Natural killer cell (primary cell): ENCODE measurements at regions not wholly inside any gene's neighbourhood (a gene's known extent, or its start where the extent isn't known, plus 50 kb on each side); places are given as distances from the start of the nearest gene placed in this dataset.

Experiments used
- ATAC-seq, 3 donors: fragments of 150-1000 bp in 2 of 3; fragments of 200-7000 bp in 1 of 3; cut with Tn5 transposase; 1 replicate in 1 of 3; 2 replicates in 2 of 3; pipeline ENCODE4 v1.10.0; 2021; ENCODE audit warnings: mild to moderate bottlenecking in 2 of 3, moderate library complexity in 2 of 3
- DNase-seq, 2 donors: peaks; one replicate each; pipeline versions ENCODE4 v3.0.0 to v3.0.0-alpha.2; 2013 to 2021; ENCODE audit warnings: mixed read lengths in 1 of 2
- H3K27ac ChIP-seq: one replicate; pipeline ENCODE4 v1.5.1; 2013; ENCODE audit warnings: mild to moderate bottlenecking, low read length
- H3K27me3 ChIP-seq: one replicate; pipeline ENCODE4 v1.6.1; 2013; ENCODE audit warnings: low read length; ENCODE audit not compliant: control insufficient read depth, insufficient read depth
- H3K36me3 ChIP-seq: one replicate; pipeline ENCODE4 v1.6.1; 2013; ENCODE audit warnings: low read length; ENCODE audit not compliant: control insufficient read depth, insufficient read depth
- H3K4me1 ChIP-seq: one replicate; pipeline ENCODE4 v1.6.1; 2013; ENCODE audit warnings: low read length; ENCODE audit not compliant: control insufficient read depth, insufficient read depth
- H3K4me3 ChIP-seq: one replicate; pipeline ENCODE4 v1.5.1; 2013; ENCODE audit warnings: low read length
- H3K9me3 ChIP-seq: one replicate; pipeline ENCODE4 v1.6.1; 2013; ENCODE audit warnings: low read length; ENCODE audit not compliant: control insufficient read depth, insufficient read depth
- H3K27ac Mint-ChIP-seq, 2 donors: one replicate each; pipeline ENCODE4 v1.8.0; 2022; ENCODE audit warnings: mild to moderate bottlenecking in 2 of 2, mixed read lengths in 2 of 2, moderate library complexity in 1 of 2
- H3K27me3 Mint-ChIP-seq, 2 donors: one replicate each; pipeline ENCODE4 v1.8.0; 2022; ENCODE audit warnings: low read depth in 2 of 2, mixed read lengths in 2 of 2
- H3K36me3 Mint-ChIP-seq: one replicate; pipeline ENCODE4 v1.8.0; 2022; ENCODE audit warnings: mixed read lengths
- H3K4me1 Mint-ChIP-seq, 2 donors: one replicate each; pipeline ENCODE4 v1.8.0; 2022; ENCODE audit warnings: mixed read lengths in 2 of 2
- H3K4me3 Mint-ChIP-seq: one replicate; pipeline ENCODE4 v1.8.0; 2022; ENCODE audit warnings: mild to moderate bottlenecking, moderate library complexity, mixed read lengths
- H3K9me3 Mint-ChIP-seq, 2 donors: one replicate each; pipeline ENCODE4 v1.8.0; 2022; ENCODE audit warnings: mixed read lengths in 2 of 2
- CTCF ChIP-seq: fragments of 200-600 bp; IDR thresholded peaks from one replicate; pipeline ENCODE4 v1.8.0; 2022; ENCODE audit warnings: antibody characterized with exemption
- WGBS: methylation state at CpG from one replicate; pipeline ENCODE4 v1.1.7; 2013; ENCODE audit warnings: missing lambda C conversion rate; ENCODE audit not compliant: insufficient coverage; 5-methylcytosine and 5-hydroxymethylcytosine counted together
- intact Hi-C: fragments of 100-400 bp; cut with micrococcal nuclease; formaldehyde crosslinking; loops from one replicate; pipeline ENCODE4 v1.14.2; 2022

GRCh38 chr3:68025189-68025588 lies 370.8 kb upstream of the SUCLG2 start:
- no peak for TF ChIP-seq CTCF
- intact Hi-C loops = no loop called here
- Histone ChIP-seq H3K4me3 (no peak overlapping the region), H3K27me3 (no peaks in the 10 kb centered on the region), H3K9me3 (no peaks in the 10 kb centered on the region), H3K27ac (no peak overlapping the region), H3K36me3 (no peaks in the 10 kb centered on the region), H3K4me1 (peaks cover 2% of the 10 kb centered on the region)
- Mint-ChIP-seq H3K9me3 (peaks cover 0 to 6% of the 10 kb centered on the region in 2 donors), H3K36me3 (no peaks in the 10 kb centered on the region), H3K4me3 (no peak overlapping the region), H3K27ac (no peak overlapping the region), H3K4me1 (no peaks in the 10 kb centered on the region), H3K27me3 (peaks cover 0 to 4% of the 10 kb centered on the region in 2 donors)
- ATAC-seq (no peak), DNase-seq (no peak)
- WGBS = no CpG with 5 or more reads among the region's 2 CpGs

GRCh38 chr3:68019876-68020275 lies 365.5 kb upstream of the SUCLG2 start:
- H3K27me3 ChIP-seq = no peaks in the 10 kb centered on the region
- H3K9me3 Mint-ChIP-seq = no peaks in the 10 kb centered on the region
- no peak for DNase-seq
- no peaks in the 10 kb centered on the region for H3K4me1 Mint-ChIP-seq
- no peak overlapping the region for H3K4me3 ChIP-seq
- no peak overlapping the region for H3K27ac Mint-ChIP-seq
- ATAC-seq = no peak
- H3K27ac ChIP-seq = no peak overlapping the region
- H3K36me3 ChIP-seq = no peaks in the 10 kb centered on the region
- WGBS = 67% methylated on average over 1 of the region's 1 CpG
- H3K36me3 Mint-ChIP-seq = no peaks in the 10 kb centered on the region
- no peak for TF ChIP-seq CTCF
- H3K9me3 ChIP-seq = no peaks in the 10 kb centered on the region
- H3K27me3 Mint-ChIP-seq = peaks cover 0 to 4% of the 10 kb centered on the region in 2 donors
- no peaks in the 10 kb centered on the region for H3K4me1 ChIP-seq
- intact Hi-C loops = no loop called here
- H3K4me3 Mint-ChIP-seq = no peak overlapping the region

- Mint-ChIP-seq H3K4me3 (no peak overlapping the region), H3K36me3 (no peaks in the 10 kb centered on the region), H3K4me1 (no peaks in the 10 kb centered on the region), H3K27ac (no peak overlapping the region), H3K27me3 (peaks cover 0 to 4% of the 10 kb centered on the region in 2 donors), H3K9me3 (no peaks in the 10 kb centered on the region)
- Histone ChIP-seq H3K4me1 (no peaks in the 10 kb centered on the region), H3K36me3 (no peaks in the 10 kb centered on the region), H3K27me3 (no peaks in the 10 kb centered on the region), H3K27ac (no peak overlapping the region), H3K9me3 (no peaks in the 10 kb centered on the region), H3K4me3 (no peak overlapping the region)
- WGBS = no CpG with 5 or more reads among the region's 1 CpG
- ATAC-seq = no peak
- DNase-seq = no peak
- intact Hi-C loops = no loop called here
- TF ChIP-seq CTCF = no peak
These were observed 363.9 kb upstream of the SUCLG2 start for GRCh38 chr3:68018275-68018674.

- H3K4me3 Mint-ChIP-seq = no peak overlapping the region
- WGBS = 100% methylated on average over 1 of the region's 3 CpGs
- Histone ChIP-seq H3K27me3 (no peaks in the 10 kb centered on the region), H3K9me3 (no peaks in the 10 kb centered on the region), H3K36me3 (no peaks in the 10 kb centered on the region), H3K4me1 (no peaks in the 10 kb centered on the region), H3K4me3 (no peak overlapping the region), H3K27ac (no peak overlapping the region)
- no peak overlapping the region for H3K27ac Mint-ChIP-seq
- DNase-seq (peak in 1 of 2 donors; percentile 15), ATAC-seq (no peak)
- no peaks in the 10 kb centered on the region for H3K36me3 Mint-ChIP-seq
- intact Hi-C loops = no loop called here
- no peak for TF ChIP-seq CTCF
- H3K9me3 Mint-ChIP-seq = no peaks in the 10 kb centered on the region
- H3K27me3 Mint-ChIP-seq = peaks cover 0 to under 1% of the 10 kb centered on the region in 2 donors
- no peaks in the 10 kb centered on the region for H3K4me1 Mint-ChIP-seq
These were observed 362.7 kb upstream of the SUCLG2 start for GRCh38 chr3:68017069-68017468.
